GM18909 (cell line): ENCODE measurements at regions not wholly inside any gene's neighbourhood (a gene's known extent, or its start where the extent isn't known, plus 50 kb on each side); places are given as distances from the start of the nearest gene placed in this dataset.
"Not testable (repeated sequence)": the region's sequence is repeated elsewhere in the genome, so short reads cannot be mapped to it uniquely, and the experiment has no call there.

ENCODE experiments used
- ATAC-seq: cut with Tn5 transposase; IDR thresholded peaks from one replicate; pipeline ENCODE4 v1.9.1; 2021; ENCODE audit warnings: mild to moderate bottlenecking; ENCODE audit not compliant: unreplicated experiment, poor library complexity

- no peak for ATAC-seq
These were observed 51.1 kb upstream of the JADE1 start for GRCh38 chr4:128758314-128758922.

- ATAC-seq: no peak
These were observed 51.8 kb upstream of the JADE1 start for GRCh38 chr4:128757712-128758111.

DNA sequence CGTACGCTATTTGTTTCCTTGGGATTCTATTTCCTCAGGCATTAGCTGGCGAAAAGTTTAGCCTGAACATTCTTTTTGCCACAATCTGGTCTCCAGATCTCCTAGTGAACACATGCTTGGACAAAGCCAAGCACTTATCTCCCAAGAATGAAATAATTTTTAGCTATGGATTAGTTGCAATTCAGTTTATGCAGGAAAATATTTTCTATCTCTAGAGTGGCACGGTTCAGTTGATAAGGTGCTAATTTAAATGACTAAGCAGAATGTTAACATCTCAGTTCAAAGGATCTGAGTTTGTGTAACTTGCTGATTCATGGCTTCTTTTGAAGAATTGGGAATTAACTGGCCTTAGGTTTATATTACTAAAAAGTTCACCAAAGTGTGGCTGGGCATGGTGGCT is 58.1 kb upstream of the JADE1 start:
- no peak for ATAC-seq

GRCh38 chr4:128741748-128742147 is 67.8 kb upstream of the JADE1 start:
- ATAC-seq: not testable (repeated sequence)

DNA sequence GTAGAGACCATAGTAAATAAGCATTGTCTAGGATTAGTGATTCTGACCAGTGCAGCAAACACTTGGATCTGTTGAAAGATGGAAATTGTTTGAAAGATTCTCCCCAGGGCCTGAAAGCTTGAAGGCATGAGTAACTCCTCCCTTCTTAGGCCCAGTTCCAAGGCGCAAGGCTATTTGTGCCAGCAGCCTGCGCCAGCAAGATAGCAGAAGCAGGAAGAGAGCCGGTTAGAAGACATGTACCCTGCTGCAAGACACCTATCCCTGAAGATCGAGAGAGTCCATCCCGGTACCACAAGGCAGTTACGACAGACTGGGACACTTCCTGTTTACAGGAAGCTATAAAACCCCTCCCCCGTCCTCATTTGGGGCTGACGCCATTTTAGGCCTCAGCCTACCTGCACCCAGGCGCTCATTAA is 72.4 kb upstream of the JADE1 start:
- no peak for ATAC-seq

DNA sequence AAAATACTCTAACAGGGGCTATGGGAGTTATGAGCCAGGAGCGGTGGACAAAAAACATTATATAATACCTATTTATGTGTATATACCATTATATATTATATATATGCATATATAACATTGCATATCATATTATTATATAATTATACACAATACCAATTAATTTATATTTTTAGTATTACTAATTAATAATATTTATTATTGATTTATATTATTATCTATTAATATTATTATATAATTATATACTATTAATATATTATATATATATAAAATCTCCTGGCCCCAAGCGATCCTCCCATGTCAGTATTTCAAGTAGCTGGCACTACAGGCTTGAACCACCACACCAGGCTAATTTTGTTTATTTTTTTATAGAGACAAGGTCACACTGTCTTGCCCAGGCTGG is 73.8 kb upstream of the JADE1 start:
- no peak for ATAC-seq

- no peak for ATAC-seq
These were observed 81.3 kb upstream of the JADE1 start for GRCh38 chr4:128728190-128728589.

GRCh38 chr4:128727658-128728057 is 81.8 kb upstream of the JADE1 start:
- ATAC-seq: no peak

- no peak for ATAC-seq
These were observed 84.0 kb upstream of the JADE1 start for GRCh38 chr4:128725405-128726055.

DNA sequence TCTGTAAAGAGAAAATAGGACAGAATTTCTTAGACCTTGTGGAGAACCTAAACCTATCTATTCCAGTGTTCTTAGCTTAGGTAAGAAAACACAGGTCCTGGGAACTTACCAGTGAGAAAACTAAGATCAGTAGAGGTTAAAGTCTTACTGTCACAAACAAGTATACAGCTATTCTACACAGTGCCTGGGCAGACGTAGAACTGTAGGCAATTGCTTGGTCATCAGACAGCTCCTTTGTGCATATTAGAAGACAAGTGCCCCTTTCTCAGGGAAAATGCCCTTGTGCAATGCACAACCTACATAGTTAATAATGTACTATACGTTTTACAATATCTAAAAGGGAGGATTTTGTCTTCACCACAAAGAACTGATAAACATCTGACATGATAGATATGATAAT is 86.6 kb upstream of the JADE1 start:
- no peak for ATAC-seq

DNA sequence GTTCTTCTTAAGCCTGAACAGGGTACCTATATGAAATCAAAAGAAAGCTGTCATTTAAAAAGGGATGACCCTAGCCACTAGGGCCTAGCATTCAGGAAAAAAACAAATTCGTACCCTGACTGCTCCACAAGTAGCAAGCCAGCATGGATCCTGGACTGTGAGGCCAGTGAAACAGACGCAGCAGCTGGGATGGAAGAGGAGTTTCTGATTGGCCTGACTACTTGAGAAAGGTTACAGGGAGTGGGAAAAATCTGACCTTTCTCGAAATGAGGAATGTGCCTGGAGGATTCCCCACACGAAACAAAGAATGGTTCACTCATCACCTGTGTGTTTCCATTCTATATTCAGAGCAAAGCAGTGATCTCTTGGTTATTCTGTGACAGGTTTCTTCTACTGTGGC is 87.6 kb upstream of the JADE1 start:
- ATAC-seq: no peak

- no peak for ATAC-seq
These were observed 89.2 kb upstream of the JADE1 start for GRCh38 chr4:128720270-128720669.

DNA sequence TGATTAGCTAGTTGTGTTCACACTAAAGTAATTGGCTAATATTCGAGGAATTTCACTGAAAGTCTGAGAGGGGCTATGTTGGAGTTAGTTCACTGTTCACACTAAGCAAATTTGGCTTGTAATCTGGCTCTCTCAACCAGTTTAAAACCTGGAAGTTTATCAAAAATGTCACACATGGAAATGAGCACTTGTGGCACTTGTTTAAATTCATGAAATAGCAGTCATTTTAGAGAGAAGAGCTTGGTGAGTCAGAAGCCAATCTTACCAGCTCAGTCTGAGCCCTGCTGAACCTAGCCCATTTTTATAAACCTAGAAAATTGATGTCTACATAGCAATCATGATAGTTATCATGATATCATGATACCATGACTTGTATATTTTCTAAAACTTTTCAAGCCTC is 90.7 kb upstream of the JADE1 start:
- no peak for ATAC-seq

- ATAC-seq: no peak
These were observed 93.2 kb upstream of the JADE1 start for GRCh38 chr4:128716338-128716737.

- ATAC-seq: no peak
These were observed 93.9 kb upstream of the JADE1 start for GRCh38 chr4:128715616-128716015.

DNA sequence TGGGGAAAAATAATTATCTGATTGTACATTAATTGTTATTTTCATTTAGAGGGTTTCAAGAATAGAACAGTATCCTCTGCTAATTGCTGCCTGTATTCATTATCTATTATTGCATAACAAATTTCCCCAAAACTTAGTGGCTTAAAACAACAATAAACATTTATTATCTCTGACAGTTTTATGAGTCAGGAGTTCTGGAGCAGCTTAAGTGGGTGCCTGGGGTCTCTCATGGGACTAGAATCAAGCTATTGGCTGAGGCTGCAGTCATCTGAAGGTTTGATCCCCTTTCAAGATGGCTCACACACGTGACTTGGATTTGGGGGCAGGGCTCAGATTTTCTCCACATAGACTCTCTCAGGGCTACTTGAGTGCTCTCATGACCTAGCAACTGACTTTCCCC is 98.1 kb upstream of the JADE1 start:
- ATAC-seq: no peak

GRCh38 chr4:128709268-128709667 is 100.2 kb upstream of the JADE1 start:
- ATAC-seq: no peak

DNA sequence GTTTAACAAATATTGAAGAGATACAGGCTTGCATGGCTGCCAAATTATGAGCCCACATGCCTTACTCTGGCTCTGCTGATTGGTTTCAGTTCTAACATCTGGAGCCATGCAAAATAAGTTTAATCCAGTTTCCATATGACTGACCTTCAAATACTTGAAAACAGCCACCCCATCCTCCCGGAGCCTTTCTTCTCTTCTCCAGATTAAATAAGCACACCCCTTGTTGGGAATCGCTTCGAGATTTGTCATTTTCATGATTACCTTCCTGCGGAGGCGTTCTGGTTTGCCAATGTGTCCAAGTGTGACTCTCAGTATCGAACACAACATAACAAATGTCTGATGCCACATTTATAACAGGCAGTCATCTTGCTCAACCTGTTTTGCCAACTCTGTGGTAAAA is 101.6 kb upstream of the JADE1 start:
- ATAC-seq: no peak

DNA sequence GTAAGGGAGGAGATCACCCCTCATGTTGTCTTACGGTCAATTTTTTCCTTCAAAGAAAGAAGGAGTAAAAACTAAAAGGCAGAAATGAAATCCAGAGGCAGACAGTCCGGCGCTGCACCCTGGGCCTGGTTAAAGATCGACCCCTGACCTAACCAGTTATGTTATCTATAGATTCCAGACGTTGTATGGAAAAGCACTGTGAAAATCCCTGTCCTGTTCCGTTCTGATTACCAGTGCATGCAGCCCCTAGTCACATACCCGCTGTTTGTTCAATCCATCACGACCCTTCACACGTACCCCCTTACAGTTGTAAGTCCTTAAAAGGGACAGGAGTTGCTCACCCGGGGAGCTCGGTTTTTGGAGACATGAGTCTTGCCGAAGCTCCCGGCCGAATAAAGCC is 105.6 kb upstream of the JADE1 start:
- ATAC-seq: no peak

DNA sequence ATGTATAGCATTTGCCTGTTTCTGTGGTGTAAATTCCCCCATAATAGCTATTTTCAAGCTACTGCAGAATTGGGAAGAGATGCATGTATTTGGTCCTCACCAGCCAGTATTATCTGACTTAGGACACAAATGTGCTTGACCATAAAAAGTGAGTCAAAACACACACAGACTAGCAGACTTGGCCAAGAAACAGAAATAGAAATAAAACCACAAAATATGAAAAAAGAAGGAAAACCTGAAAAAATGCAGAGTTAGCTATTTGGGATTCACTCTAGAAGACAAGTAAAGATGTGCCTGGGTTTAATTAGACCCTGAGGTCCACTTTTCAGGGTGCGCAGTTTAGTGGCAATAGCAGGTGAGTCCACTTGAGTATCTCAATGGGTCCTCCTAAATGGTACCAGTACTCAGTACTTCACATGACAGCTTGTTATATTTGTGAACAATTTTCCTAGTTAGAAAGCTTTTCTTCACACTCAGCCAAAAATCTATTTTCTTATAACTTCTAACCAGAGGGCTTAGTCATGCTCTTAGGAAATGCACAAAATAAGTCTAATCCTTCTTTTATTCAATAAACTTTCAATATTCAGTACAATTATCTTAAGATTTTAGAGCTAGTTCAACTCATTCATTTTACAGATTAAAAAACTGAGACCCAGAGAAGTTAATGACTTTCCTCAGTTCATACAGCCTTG is 108.7 kb upstream of the JADE1 start:
- no peak for ATAC-seq

DNA sequence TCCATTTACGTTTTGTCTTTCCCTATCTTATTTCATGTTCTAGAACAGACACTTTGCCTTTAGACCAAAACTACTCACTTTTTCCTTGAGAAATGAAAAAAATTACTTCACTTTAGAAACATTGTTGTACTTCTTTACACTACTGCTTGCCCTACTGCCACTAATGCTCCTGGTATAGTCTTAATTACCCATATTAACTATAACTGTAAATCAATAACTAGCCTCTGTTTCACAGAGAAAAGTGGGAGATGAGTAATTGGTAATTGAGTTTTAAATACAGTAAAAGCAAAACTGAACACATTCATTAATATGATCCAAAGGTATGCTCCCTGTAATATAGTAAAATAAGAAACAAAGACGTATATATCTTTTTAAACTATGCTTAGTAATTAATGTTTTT is 111.1 kb upstream of the JADE1 start:
- ATAC-seq: no peak

GRCh38 chr4:128697323-128697722 is 112.2 kb upstream of the JADE1 start:
- ATAC-seq: no peak
